ACC112 (cell line): ENCODE measurements at regions not wholly inside any gene's neighbourhood (a gene's known extent, or its start where the extent isn't known, plus 50 kb on each side); places are given as distances from the start of the nearest gene placed in this dataset.

Source experiments
- H2AFZ ChIP-seq: fragments of 200-600 bp; sonication (generic); one replicate; pipeline ENCODE4 v1.6.0; 2017; ENCODE audit warnings: antibody characterized with exemption, low read length; ENCODE audit not compliant: unreplicated experiment
- H3K27ac ChIP-seq: fragments of 200-600 bp; sonication (generic); 2 replicates; pipeline ENCODE4 v1.5.1; 2014; ENCODE audit warnings: low read depth, mild to moderate bottlenecking, antibody characterized with exemption, low read length, moderate library complexity
- H3K27me3 ChIP-seq: fragments of 200-600 bp; sonication (generic); 2 replicates; pipeline ENCODE4 v1.6.1; 2014; ENCODE audit warnings: mild to moderate bottlenecking, antibody characterized with exemption, low read length, moderate library complexity, mixed read lengths; ENCODE audit not compliant: insufficient read depth
- H3K36me3 ChIP-seq: fragments of 200-600 bp; sonication (generic); 2 replicates; pipeline ENCODE4 v1.6.1; 2016; ENCODE audit warnings: mild to moderate bottlenecking, antibody characterized with exemption, low read length, moderate library complexity, mixed read lengths; ENCODE audit not compliant: insufficient read depth
- H3K4me1 ChIP-seq: fragments of 200-600 bp; sonication (generic); one replicate; pipeline ENCODE4 v1.6.1; 2016; ENCODE audit warnings: low read length, mixed read lengths; ENCODE audit not compliant: insufficient read depth, unreplicated experiment, control insufficient read depth
- H3K4me3 ChIP-seq: fragments of 200-600 bp; sonication (generic); 2 replicates; pipeline ENCODE4 v1.5.1; 2014; ENCODE audit warnings: mild to moderate bottlenecking, low read depth, low read length
- H3K79me2 ChIP-seq: fragments of 200-600 bp; sonication (generic); one replicate; pipeline ENCODE4 v1.6.0; 2016; ENCODE audit warnings: low read length; ENCODE audit not compliant: control insufficient read depth, unreplicated experiment, insufficient read depth

DNA sequence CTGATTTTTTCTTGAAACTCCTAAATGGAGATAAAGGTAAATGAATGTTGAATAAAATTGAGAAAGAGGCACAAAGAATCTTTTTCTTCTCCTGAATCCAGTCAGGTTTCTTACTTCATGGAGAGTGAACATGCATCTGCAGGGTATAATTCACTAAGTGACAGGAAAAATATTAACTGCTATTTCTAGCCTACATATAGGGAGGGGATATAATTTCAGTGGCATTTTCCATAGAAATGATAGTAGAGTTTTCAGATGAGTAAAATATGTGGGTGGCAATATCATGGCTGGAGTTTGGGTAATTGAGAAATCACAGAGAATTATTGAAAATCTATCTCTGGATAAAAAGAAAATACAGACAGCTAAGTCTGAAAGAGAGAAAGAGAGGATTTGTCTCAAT is 1227.0 kb upstream of the GJE1 start:
- Histone ChIP-seq H3K27me3 (no peaks in the 10 kb centered on the region), H3K4me3 (no peak overlapping the region), H2AFZ (no peak overlapping the region), H3K79me2 (no peaks in the 10 kb centered on the region), H3K27ac (no peak overlapping the region), H3K4me1 (peaks cover 19% of the 10 kb centered on the region), H3K36me3 (no peaks in the 10 kb centered on the region)

DNA sequence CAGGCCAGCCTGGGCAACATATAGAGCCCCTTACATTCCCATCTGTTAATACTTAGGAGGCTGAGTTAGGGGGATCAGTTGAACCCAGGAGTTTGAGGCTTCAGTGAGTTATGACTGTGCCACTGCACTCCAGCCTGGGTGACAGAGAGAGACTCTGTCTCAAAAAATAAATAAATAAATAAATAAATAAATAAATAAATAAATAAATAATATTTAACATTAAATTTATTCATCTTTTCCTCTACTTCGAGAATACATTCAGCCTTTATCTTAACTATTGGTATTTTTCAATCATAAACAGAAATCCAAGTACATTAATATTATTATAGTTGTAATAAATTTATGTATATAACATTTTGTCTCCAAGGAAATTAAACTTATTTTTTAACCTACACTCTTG is 1227.7 kb upstream of the GJE1 start:
- H3K4me1 ChIP-seq = peaks cover 19% of the 10 kb centered on the region

DNA sequence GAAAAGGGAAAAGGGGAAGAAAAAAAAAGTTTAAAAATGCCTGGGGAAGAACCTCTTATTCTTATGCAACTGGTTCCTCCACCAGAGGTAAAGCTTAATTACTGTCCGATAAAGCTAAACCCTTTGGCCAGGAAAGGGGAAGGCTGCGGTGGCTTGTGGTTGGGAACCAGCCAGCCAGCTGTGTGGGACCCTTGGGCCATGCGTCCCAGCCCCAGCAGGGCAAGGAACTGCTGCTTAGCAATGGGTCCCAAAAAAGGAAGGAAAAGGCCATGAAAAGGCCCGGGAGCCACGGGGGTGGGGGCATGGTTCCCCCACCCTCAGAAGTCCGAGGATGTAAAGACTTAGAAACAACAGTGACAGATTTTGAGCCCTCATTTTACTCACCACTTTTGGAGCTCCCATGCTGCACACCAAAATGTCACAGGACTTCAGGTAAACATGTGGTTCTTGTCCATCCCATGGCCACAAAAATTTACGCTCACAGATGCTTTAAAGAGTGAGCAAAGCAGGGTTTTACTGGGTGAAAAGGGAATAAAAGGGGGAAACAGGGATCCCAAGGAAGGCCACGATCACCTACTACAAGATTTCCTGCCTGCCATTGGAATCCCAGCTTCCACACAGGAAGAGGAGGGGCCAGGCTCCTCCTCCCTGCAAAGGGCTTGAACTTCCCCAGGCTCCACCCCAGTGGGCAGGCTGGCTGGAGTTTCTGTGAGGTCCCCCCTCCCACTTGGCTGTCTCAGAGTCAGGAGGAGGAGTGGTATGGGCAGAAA is 1234.7 kb upstream of the GJE1 start:
- no peaks in the 10 kb centered on the region for H3K27me3 ChIP-seq
- H3K79me2 ChIP-seq = no peaks in the 10 kb centered on the region
- H3K4me1 ChIP-seq = no peaks in the 10 kb centered on the region
- H3K36me3 ChIP-seq = no peaks in the 10 kb centered on the region
- H3K27ac ChIP-seq = no peak overlapping the region
- no peak overlapping the region for H2AFZ ChIP-seq
- H3K4me3 ChIP-seq = no peak overlapping the region

More for the DNA sequence above, 1227.7 kb upstream of the GJE1 start:
- Histone ChIP-seq H3K79me2 (no peaks in the 10 kb centered on the region), H3K36me3 (no peaks in the 10 kb centered on the region), H3K4me3 (no peak overlapping the region), H2AFZ (no peak overlapping the region), H3K27ac (no peak overlapping the region), H3K27me3 (no peaks in the 10 kb centered on the region)

DNA sequence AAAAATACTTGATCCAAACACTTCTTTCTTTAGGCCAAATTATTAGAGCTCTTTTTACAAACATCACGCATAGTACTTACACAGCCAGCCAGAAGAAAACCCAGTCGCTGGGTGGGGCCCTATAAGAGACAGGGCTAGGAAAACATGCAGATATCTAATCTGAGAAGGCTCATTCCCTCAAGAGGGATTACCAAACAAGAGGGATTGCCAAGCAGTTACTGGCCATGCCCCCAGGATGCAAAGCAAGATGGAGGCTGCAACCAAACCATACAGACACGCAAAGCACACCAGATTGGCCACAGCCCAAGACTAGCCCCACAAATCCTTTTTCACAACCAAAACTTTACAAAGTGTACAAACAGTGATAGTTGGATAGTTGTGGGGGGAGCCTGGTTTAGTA is 1235.4 kb upstream of the GJE1 start:
- H2AFZ ChIP-seq = no peak overlapping the region
- no peak overlapping the region for H3K27ac ChIP-seq
- no peaks in the 10 kb centered on the region for H3K79me2 ChIP-seq

DNA sequence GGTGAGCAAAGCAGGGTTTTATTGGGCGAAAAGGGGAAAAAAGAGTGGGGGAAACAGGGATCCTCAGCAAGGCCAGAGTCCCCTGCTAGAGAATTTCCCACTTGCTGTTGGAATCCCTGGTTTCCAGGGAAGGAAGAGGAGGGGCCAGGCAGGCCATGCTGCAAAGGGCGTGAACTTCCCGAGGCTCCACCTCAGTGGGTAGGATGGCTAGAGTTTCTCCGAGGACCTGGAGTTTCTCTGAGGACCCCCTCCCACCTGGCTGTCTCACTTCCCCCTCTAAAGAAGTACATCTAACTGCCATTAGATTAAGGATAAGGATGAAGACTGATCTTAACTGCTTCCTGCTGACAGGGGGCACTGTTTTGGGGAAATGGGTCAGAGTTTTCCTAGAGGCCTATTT is 1239.3 kb upstream of the GJE1 start:
- H2AFZ ChIP-seq = no peak overlapping the region
- no peaks in the 10 kb centered on the region for H3K79me2 ChIP-seq
- no peaks in the 10 kb centered on the region for H3K27me3 ChIP-seq
- H3K4me3 ChIP-seq = no peak overlapping the region
- H3K36me3 ChIP-seq = no peaks in the 10 kb centered on the region
- H3K27ac ChIP-seq = no peak overlapping the region
- H3K4me1 ChIP-seq = no peaks in the 10 kb centered on the region

More for the DNA sequence above, 1235.4 kb upstream of the GJE1 start:
- Histone ChIP-seq H3K4me3 (no peak overlapping the region), H3K36me3 (no peaks in the 10 kb centered on the region), H3K4me1 (no peaks in the 10 kb centered on the region), H3K27me3 (no peaks in the 10 kb centered on the region)

DNA sequence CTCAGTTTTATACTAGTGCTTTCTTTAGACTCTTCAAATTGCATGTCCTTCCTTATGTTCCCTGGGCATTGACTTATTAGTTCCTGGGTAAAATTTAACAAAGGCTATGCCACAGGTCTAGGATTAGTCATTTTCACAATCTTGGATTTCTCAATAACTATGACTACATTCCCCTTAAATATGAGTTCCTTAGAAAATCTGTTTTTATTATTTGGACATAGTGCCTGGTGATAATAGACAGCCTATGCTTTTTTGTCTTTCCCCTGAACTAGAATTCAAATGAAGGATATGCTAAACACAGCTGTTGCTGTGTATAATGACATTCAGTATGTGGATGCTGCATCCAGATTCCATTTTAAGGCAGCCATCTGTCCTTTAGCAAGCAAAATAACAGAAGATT is 1252.8 kb upstream of the GJE1 start:
- Histone ChIP-seq H3K79me2 (no peaks in the 10 kb centered on the region), H3K4me3 (no peak overlapping the region), H3K36me3 (no peaks in the 10 kb centered on the region), H3K27me3 (no peaks in the 10 kb centered on the region), H3K4me1 (peaks cover 13% of the 10 kb centered on the region), H3K27ac (peak overlapping the region; percentile 26; the same call in 1 of the 2 replicates), H2AFZ (peak overlapping the region; percentile 67)

DNA sequence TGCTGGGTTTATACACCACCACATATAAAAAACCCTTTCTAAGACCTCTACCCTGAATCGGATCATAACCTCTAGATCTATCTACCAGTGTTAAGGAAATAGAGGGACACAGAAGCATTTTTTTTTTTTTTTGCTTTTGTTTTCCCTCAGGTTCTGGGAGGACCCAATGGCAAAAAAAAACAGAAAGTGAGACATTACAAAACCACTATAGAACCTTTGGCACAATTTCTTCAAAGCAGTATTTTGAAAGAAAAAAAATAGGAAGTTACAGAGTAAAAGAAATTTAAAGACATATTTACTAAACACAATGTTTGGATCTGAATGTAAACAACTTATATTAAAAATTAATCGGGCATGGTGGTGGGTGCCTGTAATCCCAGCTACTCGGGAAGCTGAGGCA is 1258.7 kb upstream of the GJE1 start:
- no peak overlapping the region for H3K4me3 ChIP-seq
- H3K79me2 ChIP-seq = no peaks in the 10 kb centered on the region
- no peaks in the 10 kb centered on the region for H3K4me1 ChIP-seq
- no peak overlapping the region for H2AFZ ChIP-seq
- no peaks in the 10 kb centered on the region for H3K27me3 ChIP-seq
- H3K36me3 ChIP-seq = peaks cover 5% of the 10 kb centered on the region; the same call in 1 of the 2 replicates
- H3K27ac ChIP-seq = no peak overlapping the region

DNA sequence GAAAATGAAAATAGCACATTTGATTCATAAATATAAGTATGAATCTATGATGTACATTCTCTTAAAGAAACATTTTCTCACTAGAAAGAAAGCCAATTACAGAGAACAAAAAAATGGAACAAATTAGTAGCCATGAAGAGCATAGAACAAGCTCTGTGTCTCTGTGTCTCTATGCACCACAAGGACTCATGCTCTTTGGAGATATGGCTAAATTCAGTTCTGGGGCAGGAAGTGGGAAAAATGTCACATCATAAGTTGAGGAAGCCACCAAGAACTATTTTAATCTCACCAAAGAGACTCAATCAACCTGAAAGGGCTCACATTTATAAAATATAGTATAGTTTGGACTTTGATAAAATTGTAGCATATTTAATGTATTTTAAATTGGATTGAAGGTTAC is 1259.8 kb upstream of the GJE1 start:
- Histone ChIP-seq H3K27me3 (no peaks in the 10 kb centered on the region), H3K4me1 (no peaks in the 10 kb centered on the region), H3K79me2 (no peaks in the 10 kb centered on the region), H2AFZ (no peak overlapping the region), H3K27ac (no peak overlapping the region), H3K36me3 (peaks cover 5% of the 10 kb centered on the region; the same call in 1 of the 2 replicates), H3K4me3 (no peak overlapping the region)

DNA sequence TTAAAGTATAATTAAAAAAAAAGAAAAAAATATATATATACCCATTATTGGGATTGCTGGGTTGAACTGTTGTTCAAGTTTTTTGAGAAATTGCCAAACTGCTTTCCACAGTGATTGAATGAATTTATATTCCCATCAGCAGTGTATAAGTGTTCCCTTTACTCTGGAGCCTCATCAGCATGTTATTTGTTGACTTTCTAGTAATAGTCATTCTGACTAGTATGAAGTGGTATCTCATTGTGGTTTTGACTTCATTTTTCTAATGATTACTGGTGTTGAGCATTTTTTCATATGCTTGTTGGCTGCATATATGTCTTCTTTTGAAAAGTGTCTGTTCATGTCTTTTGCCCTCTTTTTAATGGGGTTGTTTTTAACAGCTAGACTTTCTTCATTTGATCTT is 1260.8 kb upstream of the GJE1 start:
- H3K79me2 ChIP-seq = no peaks in the 10 kb centered on the region
- H3K36me3 ChIP-seq = peaks cover 5% of the 10 kb centered on the region; the same call in 1 of the 2 replicates
- no peaks in the 10 kb centered on the region for H3K4me1 ChIP-seq
- no peak overlapping the region for H2AFZ ChIP-seq
- H3K27ac ChIP-seq = no peak overlapping the region
- H3K4me3 ChIP-seq = no peak overlapping the region
- H3K27me3 ChIP-seq = no peaks in the 10 kb centered on the region

DNA sequence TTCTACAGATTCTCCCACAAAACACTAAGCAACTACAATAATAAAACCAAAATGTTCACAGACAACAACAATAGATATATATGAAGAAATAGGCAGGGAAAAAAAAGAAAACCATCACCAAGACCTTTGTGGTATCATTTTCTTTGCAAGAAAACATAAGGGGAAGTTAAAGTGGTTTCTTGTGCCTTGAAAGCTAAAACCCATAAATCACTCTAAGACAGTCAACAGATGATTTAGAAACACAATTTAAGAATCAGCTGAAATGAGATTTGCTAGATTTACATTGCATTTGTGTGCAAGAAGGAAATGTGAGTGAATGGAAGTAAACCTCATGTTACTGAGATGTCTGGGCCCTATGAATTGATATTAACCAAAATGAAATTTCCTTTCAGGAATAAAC is 1265.4 kb upstream of the GJE1 start:
- H3K4me1 ChIP-seq = no peaks in the 10 kb centered on the region
- no peak overlapping the region for H3K4me3 ChIP-seq
- no peaks in the 10 kb centered on the region for H3K36me3 ChIP-seq
- no peak overlapping the region for H2AFZ ChIP-seq
- H3K27me3 ChIP-seq = no peaks in the 10 kb centered on the region
- H3K79me2 ChIP-seq = no peaks in the 10 kb centered on the region
- no peak overlapping the region for H3K27ac ChIP-seq

DNA sequence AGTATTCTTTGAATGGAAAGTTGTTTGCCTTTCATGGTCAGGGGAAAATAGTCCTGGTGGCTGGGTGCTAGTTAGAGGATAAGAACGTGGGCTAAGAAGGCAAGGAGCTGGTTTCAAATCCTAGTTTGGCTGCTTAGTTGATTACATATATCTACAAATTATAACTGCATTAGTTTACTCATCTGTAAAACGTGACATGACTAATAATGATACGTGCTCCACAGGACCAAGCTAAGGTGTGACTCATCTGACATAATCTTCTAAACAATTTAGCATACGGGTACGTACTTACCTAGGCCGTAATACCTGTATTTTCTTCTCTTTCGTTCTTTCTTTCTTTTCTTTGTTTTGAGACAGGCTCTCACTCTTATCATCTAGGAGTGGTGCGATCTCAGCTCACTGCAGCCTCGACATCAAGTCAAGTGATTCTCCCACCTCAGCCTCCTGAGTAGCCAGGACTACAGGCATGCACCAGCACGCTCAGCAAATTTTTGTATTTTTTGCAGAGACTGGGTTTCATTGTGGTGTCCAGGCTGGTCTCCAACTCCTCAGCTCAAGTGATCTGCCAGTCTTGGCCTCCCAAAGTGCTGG is 1274.2 kb upstream of the GJE1 start:
- H3K4me1 ChIP-seq = peaks cover 46% of the 10 kb centered on the region
- peak overlapping the region; percentile 94 for H3K27ac ChIP-seq
- no peaks in the 10 kb centered on the region for H3K27me3 ChIP-seq
- peak overlapping the region; percentile 46; the same call in 1 of the 2 replicates for H3K4me3 ChIP-seq
- no peaks in the 10 kb centered on the region for H3K79me2 ChIP-seq
- peak overlapping the region; percentile 55 for H2AFZ ChIP-seq
- no peaks in the 10 kb centered on the region for H3K36me3 ChIP-seq
